NB4 (cell line): ENCODE measurements at regions not wholly inside any gene's neighbourhood (a gene's known extent, or its start where the extent isn't known, plus 50 kb on each side); places are given as distances from the start of the nearest gene placed in this dataset.

Source experiments
- CTCF ChIP-seq: IDR thresholded peaks from one replicate; pipeline ENCODE4 v1.5.1; 2012; ENCODE audit warnings: low read depth, low read length
- POLR2A ChIP-seq: IDR thresholded peaks from 2 replicates; pipeline ENCODE4 v1.6.1; 2011; ENCODE audit warnings: mild to moderate bottlenecking; ENCODE audit not compliant: insufficient read length; ENCODE audit errors: extremely low read depth

- TF ChIP-seq CTCF (no peak), POLR2A (no peak)
Measured at GRCh38 chr2:129379411-129379810, 600.1 kb upstream of the RAB6C start.
